Esophagus (tissue), 2 donors: ENCODE measurements at regions not wholly inside any gene's neighbourhood (a gene's known extent, or its start where the extent isn't known, plus 50 kb on each side); places are given as distances from the start of the nearest gene placed in this dataset.

Experiments used
- H3K27ac ChIP-seq, 2 donors: one replicate each; pipeline ENCODE4 v1.5.1; 2013; ENCODE audit warnings: low read depth in 2 of 2, mild to moderate bottlenecking in 2 of 2, inconsistent platforms in 1 of 2, low read length in 1 of 2, moderate library complexity in 1 of 2
- H3K27me3 ChIP-seq, 2 donors: one replicate each; pipeline ENCODE4 v1.6.1; 2013; ENCODE audit warnings: low read length in 2 of 2, control low read depth in 1 of 2, mild to moderate bottlenecking in 1 of 2; ENCODE audit not compliant: insufficient read depth in 2 of 2, control insufficient read depth in 1 of 2
- H3K36me3 ChIP-seq, 2 donors: one replicate each; pipeline ENCODE4 v1.6.1; 2013; ENCODE audit warnings: low read length in 1 of 2; ENCODE audit not compliant: control insufficient read depth in 2 of 2, insufficient read depth in 2 of 2
- H3K4me1 ChIP-seq, 2 donors: one replicate each; pipeline ENCODE4 v1.6.1; 2013; ENCODE audit warnings: low read length in 1 of 2; ENCODE audit not compliant: control insufficient read depth in 2 of 2, insufficient read depth in 2 of 2
- H3K4me3 ChIP-seq, 2 donors: one replicate each; pipeline ENCODE4 v1.5.1; 2013; ENCODE audit warnings: low read length in 2 of 2, mild to moderate bottlenecking in 2 of 2, low read depth in 1 of 2, moderate library complexity in 1 of 2
- H3K9me3 ChIP-seq, 2 donors: one replicate each; pipeline ENCODE4 v1.6.1; 2013; ENCODE audit warnings: mild to moderate bottlenecking in 2 of 2, low read depth in 1 of 2, low read length in 1 of 2, moderate library complexity in 1 of 2; ENCODE audit not compliant: control insufficient read depth in 2 of 2, insufficient read depth in 1 of 2
- WGBS, 2 donors: extraction: QIAGEN DNeasy Blood & Tissue Kit; methylation state at CpG; one replicate each; pipeline ENCODE4 v1.1.7; 2013; 5-methylcytosine and 5-hydroxymethylcytosine counted together
- donor health status: healthy with polysubstance abuse.
- donor health status: Bipolar disorder and iron deficiency.

DNA sequence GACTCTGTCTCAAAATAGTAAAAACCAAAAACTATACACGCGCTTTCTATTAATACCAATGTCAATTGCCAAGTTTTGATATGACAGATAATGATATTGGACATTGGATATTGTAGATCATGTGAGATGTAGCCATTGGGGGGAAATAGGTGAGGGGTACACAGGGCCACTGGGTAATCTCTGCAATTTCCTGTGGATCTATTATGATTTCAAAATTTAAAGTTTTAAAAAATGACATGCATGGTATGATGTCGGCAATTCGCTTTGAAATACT, 266.0 kb downstream of the PARN start:
- 55 to 66% methylated on average over 4 of the region's 4 CpGs for WGBS, 2 donors
- Histone ChIP-seq H3K36me3 (no peaks in the 10 kb centered on the region), H3K9me3 (no peaks in the 10 kb centered on the region), H3K4me1 (peaks cover 7 to 18% of the 10 kb centered on the region in 2 donors), H3K27me3 (no peaks in the 10 kb centered on the region), H3K4me3 (peak overlapping the region in 1 of 2 donors; percentile 21), H3K27ac (peak overlapping the region in 1 of 2 donors; percentile 77)

DNA sequence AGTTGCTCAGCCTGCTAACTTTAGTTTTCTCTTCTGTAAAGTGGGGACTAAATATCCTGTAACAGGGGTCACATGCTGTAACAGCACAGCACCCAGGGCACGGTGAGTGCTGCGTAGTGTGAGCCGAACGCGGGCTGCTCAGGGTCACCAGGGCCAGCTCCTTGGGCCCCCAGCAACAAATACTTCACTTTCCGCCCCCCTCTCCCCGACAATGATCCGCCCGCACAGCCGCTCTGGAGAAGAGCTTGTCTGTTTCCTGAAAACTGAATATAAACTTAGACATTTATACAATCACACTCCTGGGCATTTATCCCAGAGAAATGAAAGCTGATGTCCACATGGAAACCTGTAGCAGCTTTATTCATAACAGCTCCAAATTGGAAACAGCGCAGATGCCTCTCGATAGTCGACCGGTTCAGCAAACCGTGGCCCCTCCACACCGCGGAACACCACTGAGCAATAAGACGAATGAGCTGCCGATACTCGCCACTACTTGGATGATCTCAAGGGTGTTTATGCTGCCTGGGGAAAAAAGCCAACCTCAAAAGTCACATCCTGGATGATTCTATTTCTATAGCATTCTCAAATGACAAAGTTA, 267.2 kb downstream of the PARN start:
- no peaks in the 10 kb centered on the region for H3K9me3 ChIP-seq
- peaks cover 7 to 23% of the 10 kb centered on the region in 2 donors for H3K4me1 ChIP-seq
- 59 to 72% methylated on average over 20 of the region's 20 CpGs for WGBS, 2 donors
- H3K4me3 ChIP-seq: no peak overlapping the region
- H3K27ac ChIP-seq: peak overlapping the region in 1 of 2 donors; percentile 15
- no peaks in the 10 kb centered on the region for H3K27me3 ChIP-seq
- no peaks in the 10 kb centered on the region for H3K36me3 ChIP-seq

DNA sequence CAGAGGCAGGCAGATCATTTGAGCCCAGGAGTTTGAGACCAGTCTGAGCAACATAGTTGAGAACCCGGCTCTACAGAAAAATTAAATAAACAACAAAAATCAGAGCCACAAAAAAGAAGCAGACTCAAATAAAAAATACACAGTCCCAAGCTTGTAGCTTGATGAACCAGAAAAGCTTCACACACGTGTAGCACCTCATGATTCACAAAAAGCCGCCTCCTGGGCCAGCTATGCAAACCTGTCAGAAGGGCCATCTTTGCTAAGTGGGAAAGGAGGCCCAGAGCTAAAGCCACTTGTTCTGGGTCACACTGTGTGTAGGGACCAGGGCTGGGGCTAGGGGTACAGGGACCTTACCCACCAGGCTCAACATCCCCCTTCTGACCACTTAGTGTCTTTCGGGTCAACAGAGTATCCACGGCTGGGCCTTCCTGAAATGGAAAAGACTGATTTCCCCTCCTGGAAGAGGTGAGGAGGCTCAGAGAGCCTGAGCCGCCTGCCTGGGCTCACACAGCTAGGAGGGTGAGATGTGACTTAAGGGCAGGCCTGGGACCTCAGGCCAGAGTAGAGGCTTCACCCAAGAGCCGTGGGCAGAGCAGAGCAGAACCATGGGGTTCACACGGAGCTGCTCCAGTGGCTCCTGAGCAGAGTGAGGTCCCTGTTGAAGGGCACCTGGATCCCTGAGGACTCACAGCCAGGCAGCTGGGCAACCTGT, 269.6 kb downstream of the PARN start:
- 79 to 84% methylated on average over 8 of the region's 8 CpGs for WGBS, 2 donors
- no peak overlapping the region for H3K4me3 ChIP-seq
- no peaks in the 10 kb centered on the region for H3K9me3 ChIP-seq
- peak overlapping the region; percentile 45 to 61 for H3K27ac ChIP-seq
- H3K27me3 ChIP-seq: no peaks in the 10 kb centered on the region
- H3K4me1 ChIP-seq: peaks cover 5 to 26% of the 10 kb centered on the region in 2 donors
- no peaks in the 10 kb centered on the region for H3K36me3 ChIP-seq

DNA sequence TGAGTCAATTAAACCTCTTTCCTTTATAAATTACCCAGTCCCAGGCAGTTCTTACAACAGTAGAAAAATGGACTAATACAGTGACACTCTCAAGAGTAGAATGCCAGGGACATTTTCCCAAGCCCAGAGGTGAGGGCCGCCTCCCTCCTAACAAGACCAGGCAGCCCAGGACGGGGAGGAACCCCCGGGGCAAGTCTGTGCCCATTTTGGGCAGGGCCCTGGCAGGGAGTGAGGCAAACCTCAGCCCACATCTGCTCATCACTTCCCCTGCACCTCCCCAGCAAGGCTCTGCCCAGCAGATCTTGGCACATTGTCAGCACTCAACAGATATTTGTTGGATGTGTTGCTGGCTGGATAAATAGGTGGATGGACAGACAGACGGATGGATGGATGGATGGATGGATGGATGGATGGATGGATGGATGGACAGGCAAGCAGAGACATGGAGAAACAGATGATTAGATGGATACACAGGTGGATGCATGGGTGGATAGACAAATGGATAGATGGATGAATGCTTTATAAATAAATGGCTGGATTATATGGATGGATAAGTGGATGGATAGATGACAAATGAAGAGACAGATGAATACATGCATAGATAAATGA, 271.3 kb downstream of the PARN start:
- Histone ChIP-seq H3K36me3 (no peaks in the 10 kb centered on the region), H3K27ac (peak overlapping the region; percentile 7 to 38), H3K4me3 (no peak overlapping the region), H3K9me3 (no peaks in the 10 kb centered on the region), H3K27me3 (no peaks in the 10 kb centered on the region), H3K4me1 (peaks cover 5 to 20% of the 10 kb centered on the region in 2 donors)
- WGBS, 2 donors: 42 to 53% methylated on average over 4 of the region's 4 CpGs

DNA sequence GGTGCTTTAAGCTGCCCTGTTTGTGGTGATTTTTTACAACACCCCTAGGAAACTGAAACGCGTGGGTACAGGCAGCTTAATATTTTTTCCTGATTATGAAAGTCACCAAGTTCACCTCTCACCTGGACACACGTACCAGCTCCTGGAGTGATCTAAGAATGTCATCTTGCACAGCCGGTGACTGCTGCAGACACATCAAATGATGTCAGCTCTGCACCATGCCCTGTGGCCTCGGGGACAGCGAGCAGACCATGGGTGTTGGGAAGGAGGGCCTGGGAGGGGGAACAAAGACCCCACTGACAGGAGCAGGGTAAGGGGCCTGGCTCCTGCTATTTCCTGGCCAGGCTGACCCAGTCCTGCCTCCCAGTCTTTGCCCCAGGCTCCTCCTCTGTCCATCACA, 272.7 kb downstream of the PARN start:
- Histone ChIP-seq H3K4me3 (no peak overlapping the region), H3K9me3 (no peaks in the 10 kb centered on the region), H3K36me3 (no peaks in the 10 kb centered on the region), H3K27ac (no peak overlapping the region), H3K27me3 (no peaks in the 10 kb centered on the region), H3K4me1 (peaks cover 5 to 15% of the 10 kb centered on the region in 2 donors)
- WGBS, 2 donors: 77 to 85% methylated on average over 6 of the region's 6 CpGs

DNA sequence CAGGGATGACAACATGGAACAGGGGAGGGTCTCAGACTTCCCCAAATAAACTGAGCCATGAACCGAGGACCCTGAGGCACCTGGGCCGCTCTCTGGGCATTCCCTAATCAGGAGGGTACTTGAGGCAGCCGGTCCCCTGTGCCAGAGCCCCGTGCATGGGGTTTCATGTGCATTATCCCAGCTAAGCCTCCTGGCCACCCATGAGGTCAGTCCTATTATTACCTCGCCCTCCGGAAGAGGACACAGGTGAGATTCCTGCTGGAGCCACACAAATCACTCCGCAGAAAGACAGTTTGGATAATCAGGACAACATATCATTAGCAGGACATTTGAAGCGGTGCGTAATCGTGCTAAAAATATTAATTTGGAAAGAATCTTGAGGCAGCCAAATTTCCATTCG, 274.0 kb downstream of the PARN start:
- Histone ChIP-seq H3K4me1 (peaks cover 5 to 15% of the 10 kb centered on the region in 2 donors), H3K4me3 (no peak overlapping the region), H3K27ac (no peak overlapping the region), H3K27me3 (no peaks in the 10 kb centered on the region), H3K9me3 (no peaks in the 10 kb centered on the region), H3K36me3 (no peaks in the 10 kb centered on the region)
- WGBS, 2 donors: 87% methylated on average over 11 of the region's 11 CpGs

DNA sequence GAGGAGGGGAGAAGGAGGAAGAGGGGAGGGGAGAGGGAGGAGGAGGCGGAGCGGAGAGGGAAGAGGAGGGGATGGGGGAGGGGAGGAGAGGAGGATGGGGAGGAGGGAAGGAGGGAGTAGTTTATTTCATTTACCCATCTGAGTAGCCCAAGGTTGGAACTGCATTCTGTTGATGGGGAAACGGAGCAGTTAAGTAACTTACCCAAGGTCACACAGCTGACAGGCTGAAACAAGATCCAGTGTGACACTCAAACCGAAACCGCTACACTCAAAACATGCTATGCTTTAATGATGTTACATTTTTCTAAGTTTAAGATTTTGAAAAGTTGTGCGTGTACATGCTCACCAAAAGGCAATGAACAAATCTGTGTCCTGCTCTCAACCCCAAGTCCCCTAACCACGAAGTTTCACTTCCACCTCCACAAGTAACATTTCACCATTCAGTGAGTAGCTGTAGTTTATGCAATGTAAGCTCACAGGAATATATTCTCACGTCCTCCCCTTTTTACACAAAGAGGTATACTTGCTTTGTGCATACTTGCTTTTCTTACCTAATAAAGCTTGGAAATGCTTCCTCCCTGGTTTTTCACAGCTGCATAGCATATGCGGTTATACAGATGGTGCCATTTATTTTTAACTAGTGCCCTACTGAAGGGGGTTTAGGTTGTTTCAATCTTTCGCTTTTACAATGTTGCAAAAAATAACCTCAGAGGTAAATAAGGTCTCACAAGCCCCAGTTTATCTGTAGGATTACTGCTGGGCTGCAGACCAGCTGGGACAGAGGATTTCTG, 275.3 kb downstream of the PARN start:
- H3K27ac ChIP-seq: no peak overlapping the region
- no peak overlapping the region for H3K4me3 ChIP-seq
- WGBS, 2 donors: 34 to 40% methylated on average over 10 of the region's 10 CpGs

DNA sequence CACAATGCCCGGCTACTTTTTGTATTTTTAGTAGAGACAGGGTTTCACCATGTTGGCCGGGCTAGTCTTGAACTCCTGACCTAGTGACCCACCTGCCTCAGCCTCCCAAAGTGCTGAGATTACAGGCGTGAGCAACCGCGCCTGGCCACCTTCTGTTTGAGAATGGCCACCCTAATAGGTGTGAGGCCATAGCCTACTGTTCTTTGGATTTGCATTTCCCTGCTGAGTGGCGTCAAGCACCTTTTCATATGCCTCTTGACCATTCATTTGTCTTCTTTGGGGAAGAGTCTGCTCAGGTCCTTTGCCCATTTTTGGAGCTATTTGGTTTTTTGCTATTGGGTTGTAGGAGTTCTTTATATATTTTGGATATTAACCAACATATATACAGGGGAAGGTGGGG, 276.7 kb downstream of the PARN start:
- H3K27ac ChIP-seq: no peak overlapping the region
- H3K36me3 ChIP-seq: no peaks in the 10 kb centered on the region
- 87 to 88% methylated on average over 6 of the region's 6 CpGs for WGBS, 2 donors
- no peaks in the 10 kb centered on the region for H3K9me3 ChIP-seq
- peaks cover 0 to 7% of the 10 kb centered on the region in 2 donors for H3K4me1 ChIP-seq
- H3K4me3 ChIP-seq: no peak overlapping the region
- H3K27me3 ChIP-seq: no peaks in the 10 kb centered on the region

More for the DNA sequence above, 275.3 kb downstream of the PARN start:
- Histone ChIP-seq H3K27me3 (no peaks in the 10 kb centered on the region), H3K9me3 (no peaks in the 10 kb centered on the region), H3K36me3 (no peaks in the 10 kb centered on the region), H3K4me1 (peaks cover 5 to 12% of the 10 kb centered on the region in 2 donors)

DNA sequence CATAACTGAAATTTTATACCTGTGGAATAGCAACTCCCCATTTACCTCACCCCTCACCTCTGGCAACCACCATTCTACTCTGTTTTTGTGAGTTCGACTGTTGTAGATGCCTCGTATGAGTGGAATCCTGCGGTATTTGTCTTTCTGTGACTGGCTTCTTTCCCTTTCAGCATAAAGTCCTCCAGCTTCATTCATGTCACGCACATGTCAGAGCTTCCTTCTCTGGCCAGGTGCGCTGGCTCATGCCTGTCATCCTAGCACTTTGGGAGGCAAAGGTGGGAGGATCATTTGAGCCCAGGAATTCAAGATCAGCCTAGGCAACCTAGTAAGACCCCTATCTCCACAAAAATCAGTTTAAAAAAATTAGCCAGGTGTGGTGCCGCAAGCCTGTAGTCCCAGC, 278.4 kb downstream of the PARN start:
- Histone ChIP-seq H3K4me1 (no peaks in the 10 kb centered on the region), H3K27ac (no peak overlapping the region), H3K36me3 (no peaks in the 10 kb centered on the region), H3K9me3 (no peaks in the 10 kb centered on the region), H3K4me3 (no peak overlapping the region), H3K27me3 (no peaks in the 10 kb centered on the region)
- WGBS, 2 donors: 68 to 74% methylated on average over 6 of the region's 6 CpGs
